ENCODE measurements at regions not wholly inside any gene's neighbourhood (a gene's known extent, or its start where the extent isn't known, plus 50 kb on each side); places are given as distances from the start of the nearest gene placed in this dataset.
"Not testable (repeated sequence)": the region's sequence is repeated elsewhere in the genome, so short reads cannot be mapped to it uniquely, and the experiment has no call there.

GRCh38 chr3:14016900-14017475 is 107.7 kb downstream of the CHCHD4 start:
- FAIRE-seq = no peak
- no peak for TF ChIP-seq POLR2AphosphoS5 (IDR thresholded peaks at IDR 0.05; ENCODE audit: low read depth, low read length)
- TF ChIP-seq POU2F2 (IDR thresholded peaks at IDR 0.05; ENCODE audit: low read depth, low read length) = no peak
- no peak for TF ChIP-seq PAX5 (IDR thresholded peaks at IDR 0.05; ENCODE audit: insufficient read depth, low read length, severe bottlenecking)
- no peak for TF ChIP-seq POLR2A (IDR thresholded peaks at IDR 0.05; ENCODE audit: low read depth, low read length)
- TF ChIP-seq TAF1 (IDR thresholded peaks at IDR 0.05; ENCODE audit: low read depth, low read length) = no peak
- TF ChIP-seq SPI1 (IDR thresholded peaks at IDR 0.05; ENCODE audit: low read depth, low read length) = no peak
- no peak for DNase-seq (ENCODE audit: insufficient read length, low spot score)

- no peak for DNase-seq (ENCODE audit: insufficient read length, low spot score)
- no peak for FAIRE-seq
- TF ChIP-seq TAF1 (IDR thresholded peaks at IDR 0.05; ENCODE audit: low read depth, low read length) = no peak
- no peak for TF ChIP-seq POU2F2 (IDR thresholded peaks at IDR 0.05; ENCODE audit: low read depth, low read length)
- TF ChIP-seq PAX5 (IDR thresholded peaks at IDR 0.05; ENCODE audit: insufficient read depth, low read length, severe bottlenecking) = no peak
- TF ChIP-seq SPI1 (IDR thresholded peaks at IDR 0.05; ENCODE audit: low read depth, low read length) = no peak
- no peak for TF ChIP-seq POLR2AphosphoS5 (IDR thresholded peaks at IDR 0.05; ENCODE audit: low read depth, low read length)
- no peak for TF ChIP-seq POLR2A (IDR thresholded peaks at IDR 0.05; ENCODE audit: low read depth, low read length)
Observed at GRCh38 chr3:14007006-14007405, 117.7 kb downstream of the CHCHD4 start.

DNA sequence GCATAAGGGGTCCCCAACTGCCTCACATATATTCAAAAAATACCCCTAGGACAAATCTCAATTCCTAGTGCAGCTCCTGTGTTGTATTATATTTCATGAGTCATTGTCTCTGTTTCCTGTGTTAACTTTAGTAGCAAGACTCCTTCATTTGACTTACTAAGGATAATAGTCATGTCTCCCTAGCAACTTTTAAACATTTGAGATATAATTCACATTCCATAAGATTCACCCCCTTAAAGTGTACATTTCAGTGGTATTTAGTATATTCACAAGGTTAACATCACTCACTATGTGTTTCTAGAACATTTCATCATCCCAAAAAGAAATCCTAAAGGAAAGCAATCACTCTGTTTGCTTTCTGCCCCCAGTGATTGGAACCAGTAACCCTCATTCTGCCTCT is 121.3 kb upstream of the WNT7A start:
- no peak for DNase-seq (ENCODE audit: insufficient read length, low spot score)
- TF ChIP-seq POLR2A (IDR thresholded peaks at IDR 0.05; ENCODE audit: low read depth, low read length) (no peak), POU2F2 (IDR thresholded peaks at IDR 0.05; ENCODE audit: low read depth, low read length) (no peak), POLR2AphosphoS5 (IDR thresholded peaks at IDR 0.05; ENCODE audit: low read depth, low read length) (no peak), SPI1 (IDR thresholded peaks at IDR 0.05; ENCODE audit: low read depth, low read length) (no peak), PAX5 (IDR thresholded peaks at IDR 0.05; ENCODE audit: insufficient read depth, low read length, severe bottlenecking) (no peak), TAF1 (IDR thresholded peaks at IDR 0.05; ENCODE audit: low read depth, low read length) (no peak)
- FAIRE-seq = no peak

GRCh38 chr3:14000556-14000955 is 120.7 kb upstream of the WNT7A start:
- TF ChIP-seq SPI1 (IDR thresholded peaks at IDR 0.05; ENCODE audit: low read depth, low read length) (no peak), POU2F2 (IDR thresholded peaks at IDR 0.05; ENCODE audit: low read depth, low read length) (no peak), TAF1 (IDR thresholded peaks at IDR 0.05; ENCODE audit: low read depth, low read length) (no peak), POLR2A (IDR thresholded peaks at IDR 0.05; ENCODE audit: low read depth, low read length) (no peak), POLR2AphosphoS5 (IDR thresholded peaks at IDR 0.05; ENCODE audit: low read depth, low read length) (no peak), PAX5 (IDR thresholded peaks at IDR 0.05; ENCODE audit: insufficient read depth, low read length, severe bottlenecking) (no peak)
- DNase-seq (ENCODE audit: insufficient read length, low spot score) (no peak), FAIRE-seq (no peak)

DNA sequence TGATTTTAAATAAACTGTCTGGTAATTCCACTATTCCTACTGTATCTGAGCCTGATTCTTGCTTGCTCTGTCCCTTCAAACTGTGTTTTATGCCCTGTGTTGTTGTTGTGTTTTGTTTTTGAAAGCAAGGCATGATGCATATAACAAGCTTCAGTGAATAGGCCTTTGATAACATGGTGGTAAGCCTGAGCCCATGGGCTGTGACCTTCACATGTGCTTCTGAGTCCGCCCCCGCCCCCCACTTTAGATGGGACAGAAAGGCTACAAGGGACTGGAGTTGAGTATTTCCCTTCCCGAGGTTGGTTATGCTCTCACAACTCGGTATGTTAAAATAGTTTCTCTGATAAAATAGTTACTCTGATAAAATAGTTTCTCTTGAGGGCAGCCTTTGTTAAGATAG is 119.0 kb upstream of the WNT7A start:
- FAIRE-seq (no peak), DNase-seq (ENCODE audit: insufficient read length, low spot score) (no peak)
- TF ChIP-seq SPI1 (IDR thresholded peaks at IDR 0.05; ENCODE audit: low read depth, low read length) (no peak), PAX5 (IDR thresholded peaks at IDR 0.05; ENCODE audit: insufficient read depth, low read length, severe bottlenecking) (no peak), TAF1 (IDR thresholded peaks at IDR 0.05; ENCODE audit: low read depth, low read length) (no peak), POLR2AphosphoS5 (IDR thresholded peaks at IDR 0.05; ENCODE audit: low read depth, low read length) (no peak), POLR2A (IDR thresholded peaks at IDR 0.05; ENCODE audit: low read depth, low read length) (no peak), POU2F2 (IDR thresholded peaks at IDR 0.05; ENCODE audit: low read depth, low read length) (no peak)

DNA sequence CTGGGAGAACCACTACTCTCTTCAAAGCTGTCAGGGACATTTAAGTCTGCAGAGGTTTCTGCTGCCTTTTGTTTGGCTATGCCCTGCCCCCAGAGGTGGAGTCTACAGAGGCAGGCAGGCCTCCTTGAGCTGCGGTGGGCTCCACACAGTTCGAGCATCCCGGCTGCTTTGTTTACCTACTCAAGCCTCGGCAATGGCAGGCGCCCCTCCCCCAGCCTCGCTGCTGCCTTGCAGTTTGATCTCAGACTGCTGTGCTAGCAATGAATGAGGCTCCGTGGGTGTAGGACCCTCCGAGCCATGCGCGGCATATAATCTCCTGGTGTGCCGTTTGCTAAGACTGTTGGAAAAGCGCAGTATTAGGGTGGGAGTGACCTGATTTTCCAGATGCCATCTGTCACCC is 115.3 kb upstream of the WNT7A start:
- not testable (repeated sequence) for FAIRE-seq; DNase-seq (ENCODE audit: insufficient read length, low spot score)

DNA sequence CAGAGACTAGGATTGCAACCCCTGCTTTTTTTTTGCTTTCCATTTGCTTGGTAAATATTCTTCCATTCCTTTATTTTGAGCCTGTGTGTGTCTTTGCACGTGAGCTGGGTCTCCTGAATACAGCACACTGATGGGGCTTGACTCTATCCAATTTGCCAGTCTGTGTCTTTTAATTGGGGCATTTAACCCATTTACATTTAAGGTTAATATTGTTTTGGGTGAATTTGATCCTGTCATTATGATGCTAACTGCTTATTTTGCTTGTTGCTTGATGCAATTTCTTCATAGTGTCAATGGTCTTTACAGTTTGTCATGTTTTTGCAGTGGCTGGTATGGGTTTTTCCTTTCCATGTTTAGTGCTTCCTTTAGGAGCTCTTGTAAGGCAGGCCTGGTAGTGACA is 109.1 kb upstream of the WNT7A start:
- not testable (repeated sequence) for DNase-seq (ENCODE audit: insufficient read length, low spot score); FAIRE-seq

- DNase-seq (ENCODE audit: insufficient read length, low spot score) = no peak
- TF ChIP-seq POU2F2 (IDR thresholded peaks at IDR 0.05; ENCODE audit: low read depth, low read length) (no peak), PAX5 (IDR thresholded peaks at IDR 0.05; ENCODE audit: insufficient read depth, low read length, severe bottlenecking) (no peak), POLR2A (IDR thresholded peaks at IDR 0.05; ENCODE audit: low read depth, low read length) (no peak), POLR2AphosphoS5 (IDR thresholded peaks at IDR 0.05; ENCODE audit: low read depth, low read length) (no peak), TAF1 (IDR thresholded peaks at IDR 0.05; ENCODE audit: low read depth, low read length) (no peak), SPI1 (IDR thresholded peaks at IDR 0.05; ENCODE audit: low read depth, low read length) (peak; percentile 83)
- no peak for FAIRE-seq
Observed at GRCh38 chr3:13976469-13976868, 96.6 kb upstream of the WNT7A start.

DNA sequence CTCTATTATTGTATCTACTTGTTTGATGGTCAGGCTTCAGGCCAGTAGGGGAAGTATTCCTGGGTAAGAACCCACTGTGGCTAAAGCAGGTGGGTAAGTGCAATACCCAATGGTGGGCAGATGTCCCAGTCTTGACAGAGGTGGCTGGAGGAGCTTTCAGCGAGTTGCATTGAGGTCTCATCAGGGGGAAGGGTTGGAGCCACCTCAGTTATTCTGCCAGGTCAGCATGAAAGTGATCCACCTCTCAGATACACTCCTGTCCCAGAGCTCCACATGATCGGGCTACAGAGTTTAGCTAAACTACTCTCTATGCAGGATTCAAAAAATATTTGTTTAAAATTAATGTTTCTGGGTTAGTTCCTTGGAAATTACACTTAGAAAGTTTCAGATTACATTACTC is 95.8 kb upstream of the WNT7A start:
- DNase-seq (ENCODE audit: insufficient read length, low spot score) = no peak
- FAIRE-seq = no peak

DNA sequence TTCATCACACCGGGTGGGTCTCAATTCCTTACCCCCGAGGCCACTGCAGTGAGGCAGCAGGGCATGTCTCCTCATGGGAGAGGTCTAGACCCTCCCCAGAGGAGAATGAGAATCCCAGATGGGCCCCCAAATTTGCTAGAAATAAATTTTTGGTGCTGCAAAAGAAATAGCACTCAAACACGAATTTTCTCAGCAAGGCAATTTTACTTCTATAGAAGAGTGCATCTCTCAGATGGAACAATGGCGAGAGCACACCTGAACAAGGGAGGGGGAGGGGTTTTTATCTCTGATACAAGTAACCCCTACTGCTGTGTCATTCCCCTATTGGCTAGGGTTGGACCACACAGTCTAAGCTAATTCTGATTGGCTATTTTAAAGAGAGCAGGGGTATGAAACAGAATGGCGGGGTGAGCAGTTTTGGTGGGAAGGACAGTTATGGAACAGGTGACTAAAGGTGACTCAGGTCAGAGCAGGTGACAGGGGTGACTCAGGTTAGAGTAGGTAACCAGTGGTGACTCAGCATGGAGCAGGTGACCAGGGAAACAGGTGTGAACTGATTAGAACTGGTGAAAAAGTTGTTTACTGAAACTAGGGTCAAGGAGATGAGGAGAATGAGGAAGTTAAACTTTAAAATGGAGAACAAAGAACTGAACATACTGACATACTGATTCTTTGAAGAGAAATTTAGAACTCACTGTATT is 93.0 kb upstream of the WNT7A start:
- no peak for FAIRE-seq
- TF ChIP-seq PAX5 (IDR thresholded peaks at IDR 0.05; ENCODE audit: insufficient read depth, low read length, severe bottlenecking) = no peak
- no peak for TF ChIP-seq SPI1 (IDR thresholded peaks at IDR 0.05; ENCODE audit: low read depth, low read length)
- TF ChIP-seq POLR2A (IDR thresholded peaks at IDR 0.05; ENCODE audit: low read depth, low read length) = no peak
- TF ChIP-seq POU2F2 (IDR thresholded peaks at IDR 0.05; ENCODE audit: low read depth, low read length) = no peak
- no peak for TF ChIP-seq POLR2AphosphoS5 (IDR thresholded peaks at IDR 0.05; ENCODE audit: low read depth, low read length)
- no peak for TF ChIP-seq TAF1 (IDR thresholded peaks at IDR 0.05; ENCODE audit: low read depth, low read length)
- no peak for DNase-seq (ENCODE audit: insufficient read length, low spot score)

More for the DNA sequence above, 95.8 kb upstream of the WNT7A start:
- TF ChIP-seq POLR2A (IDR thresholded peaks at IDR 0.05; ENCODE audit: low read depth, low read length) (no peak), TAF1 (IDR thresholded peaks at IDR 0.05; ENCODE audit: low read depth, low read length) (no peak), PAX5 (IDR thresholded peaks at IDR 0.05; ENCODE audit: insufficient read depth, low read length, severe bottlenecking) (no peak)
